SK-N-SH (cell line): ENCODE measurements at regions not wholly inside any gene's neighbourhood (a gene's known extent, or its start where the extent isn't known, plus 50 kb on each side); places are given as distances from the start of the nearest gene placed in this dataset.
A peak's percentile ranks its signal among the peaks of the same experiment; 100 is the strongest.

Source experiments
- CHD2 ChIP-seq: fragments of 150-350 bp; IDR thresholded peaks from 2 replicates; pipeline ENCODE4 v1.6.1; 2018; ENCODE audit warnings: low read length; ENCODE audit not compliant: partially characterized antibody
- JUND ChIP-seq: IDR thresholded peaks from 2 replicates; pipeline ENCODE4 v1.4.0; 2012
- MXI1 ChIP-seq: IDR thresholded peaks from 2 replicates; pipeline ENCODE4 v1.6.1; 2012; ENCODE audit warnings: mild to moderate bottlenecking, low read depth, low read length, improper control_type of control experiment
- NFIC ChIP-seq: IDR thresholded peaks from 2 replicates; pipeline ENCODE4 v1.4.0; 2012; ENCODE audit warnings: borderline replicate concordance
- POLR2AphosphoS5 ChIP-seq: IDR thresholded peaks from 2 replicates; pipeline ENCODE4 v1.6.1; 2012; ENCODE audit warnings: low read depth, low read length
- SIN3A ChIP-seq: IDR thresholded peaks from 2 replicates; pipeline ENCODE4 v1.6.1; 2012; ENCODE audit warnings: low read depth, mild to moderate bottlenecking, low read length, moderate library complexity, borderline replicate concordance
- TAF1 ChIP-seq: IDR thresholded peaks from 2 replicates; pipeline ENCODE4 v1.6.1; 2012; ENCODE audit warnings: low read depth, mild to moderate bottlenecking, low read length, moderate library complexity, borderline replicate concordance
- TCF12 ChIP-seq: IDR thresholded peaks from 2 replicates; pipeline ENCODE4 v1.4.0; 2012
- TEAD4 ChIP-seq: IDR thresholded peaks from 2 replicates; pipeline ENCODE4 v1.4.0; 2012; ENCODE audit warnings: mild to moderate bottlenecking, borderline replicate concordance; ENCODE audit not compliant: insufficient read depth
- YY1 ChIP-seq: IDR thresholded peaks from 2 replicates; pipeline ENCODE4 v1.4.0; 2012; ENCODE audit warnings: low read depth, mild to moderate bottlenecking
- TF ChIP-seq, protein P1 (sequence below): IDR thresholded peaks from 2 replicates; pipeline ENCODE4 v1.6.1; 2012; ENCODE audit warnings: mild to moderate bottlenecking, low read depth, low read length, moderate library complexity
- TF ChIP-seq, protein P2 (sequence below): fragments of 200-600 bp; sonication (generic); IDR thresholded peaks from 2 replicates; pipeline ENCODE4 v1.6.1; 2017; ENCODE audit warnings: antibody characterized with exemption, mild to moderate bottlenecking, moderate library complexity
- TF ChIP-seq, protein P3 (sequence below): IDR thresholded peaks from 2 replicates; pipeline ENCODE4 v1.4.0; 2012; ENCODE audit warnings: low read depth, borderline replicate concordance
- TF ChIP-seq, protein P4 (sequence below): fragments of 150-350 bp; IDR thresholded peaks from 2 replicates; pipeline ENCODE4 v1.6.1; 2017; ENCODE audit warnings: antibody characterized with exemption, low read length, low read depth, borderline replicate concordance

DNA sequence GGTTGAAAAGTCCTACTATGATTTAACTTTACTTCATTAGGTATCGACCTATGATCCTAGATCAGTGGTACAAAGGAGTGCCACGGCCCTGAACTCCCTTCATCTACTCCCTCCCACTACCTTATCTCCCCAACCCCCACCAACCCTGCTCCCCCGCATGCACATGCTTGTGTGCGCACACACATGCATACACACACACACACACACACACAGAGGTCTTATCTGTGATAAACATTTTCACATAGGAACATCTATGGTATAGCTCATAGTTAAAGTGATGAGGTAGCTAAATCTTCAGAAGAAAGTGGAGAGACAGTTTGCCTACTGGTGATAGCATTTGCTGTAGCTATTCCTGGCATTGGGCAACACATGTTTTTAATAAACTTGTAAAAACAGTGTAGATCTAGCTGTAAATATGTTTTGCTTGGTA lies 471.3 kb downstream of the ZEB2 start:
- TF ChIP-seq, protein P1, sequence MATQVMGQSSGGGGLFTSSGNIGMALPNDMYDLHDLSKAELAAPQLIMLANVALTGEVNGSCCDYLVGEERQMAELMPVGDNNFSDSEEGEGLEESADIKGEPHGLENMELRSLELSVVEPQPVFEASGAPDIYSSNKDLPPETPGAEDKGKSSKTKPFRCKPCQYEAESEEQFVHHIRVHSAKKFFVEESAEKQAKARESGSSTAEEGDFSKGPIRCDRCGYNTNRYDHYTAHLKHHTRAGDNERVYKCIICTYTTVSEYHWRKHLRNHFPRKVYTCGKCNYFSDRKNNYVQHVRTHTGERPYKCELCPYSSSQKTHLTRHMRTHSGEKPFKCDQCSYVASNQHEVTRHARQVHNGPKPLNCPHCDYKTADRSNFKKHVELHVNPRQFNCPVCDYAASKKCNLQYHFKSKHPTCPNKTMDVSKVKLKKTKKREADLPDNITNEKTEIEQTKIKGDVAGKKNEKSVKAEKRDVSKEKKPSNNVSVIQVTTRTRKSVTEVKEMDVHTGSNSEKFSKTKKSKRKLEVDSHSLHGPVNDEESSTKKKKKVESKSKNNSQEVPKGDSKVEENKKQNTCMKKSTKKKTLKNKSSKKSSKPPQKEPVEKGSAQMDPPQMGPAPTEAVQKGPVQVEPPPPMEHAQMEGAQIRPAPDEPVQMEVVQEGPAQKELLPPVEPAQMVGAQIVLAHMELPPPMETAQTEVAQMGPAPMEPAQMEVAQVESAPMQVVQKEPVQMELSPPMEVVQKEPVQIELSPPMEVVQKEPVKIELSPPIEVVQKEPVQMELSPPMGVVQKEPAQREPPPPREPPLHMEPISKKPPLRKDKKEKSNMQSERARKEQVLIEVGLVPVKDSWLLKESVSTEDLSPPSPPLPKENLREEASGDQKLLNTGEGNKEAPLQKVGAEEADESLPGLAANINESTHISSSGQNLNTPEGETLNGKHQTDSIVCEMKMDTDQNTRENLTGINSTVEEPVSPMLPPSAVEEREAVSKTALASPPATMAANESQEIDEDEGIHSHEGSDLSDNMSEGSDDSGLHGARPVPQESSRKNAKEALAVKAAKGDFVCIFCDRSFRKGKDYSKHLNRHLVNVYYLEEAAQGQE: no peak
- TF ChIP-seq TCF12 (peak; percentile 61), NFIC (no peak), TEAD4 (no peak), CHD2 (no peak), MXI1 (no peak), POLR2AphosphoS5 (no peak), YY1 (no peak), SIN3A (no peak), JUND (no peak), TAF1 (no peak)
- TF ChIP-seq, protein P2, sequence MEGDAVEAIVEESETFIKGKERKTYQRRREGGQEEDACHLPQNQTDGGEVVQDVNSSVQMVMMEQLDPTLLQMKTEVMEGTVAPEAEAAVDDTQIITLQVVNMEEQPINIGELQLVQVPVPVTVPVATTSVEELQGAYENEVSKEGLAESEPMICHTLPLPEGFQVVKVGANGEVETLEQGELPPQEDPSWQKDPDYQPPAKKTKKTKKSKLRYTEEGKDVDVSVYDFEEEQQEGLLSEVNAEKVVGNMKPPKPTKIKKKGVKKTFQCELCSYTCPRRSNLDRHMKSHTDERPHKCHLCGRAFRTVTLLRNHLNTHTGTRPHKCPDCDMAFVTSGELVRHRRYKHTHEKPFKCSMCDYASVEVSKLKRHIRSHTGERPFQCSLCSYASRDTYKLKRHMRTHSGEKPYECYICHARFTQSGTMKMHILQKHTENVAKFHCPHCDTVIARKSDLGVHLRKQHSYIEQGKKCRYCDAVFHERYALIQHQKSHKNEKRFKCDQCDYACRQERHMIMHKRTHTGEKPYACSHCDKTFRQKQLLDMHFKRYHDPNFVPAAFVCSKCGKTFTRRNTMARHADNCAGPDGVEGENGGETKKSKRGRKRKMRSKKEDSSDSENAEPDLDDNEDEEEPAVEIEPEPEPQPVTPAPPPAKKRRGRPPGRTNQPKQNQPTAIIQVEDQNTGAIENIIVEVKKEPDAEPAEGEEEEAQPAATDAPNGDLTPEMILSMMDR: no peak
- TF ChIP-seq, protein P3, sequence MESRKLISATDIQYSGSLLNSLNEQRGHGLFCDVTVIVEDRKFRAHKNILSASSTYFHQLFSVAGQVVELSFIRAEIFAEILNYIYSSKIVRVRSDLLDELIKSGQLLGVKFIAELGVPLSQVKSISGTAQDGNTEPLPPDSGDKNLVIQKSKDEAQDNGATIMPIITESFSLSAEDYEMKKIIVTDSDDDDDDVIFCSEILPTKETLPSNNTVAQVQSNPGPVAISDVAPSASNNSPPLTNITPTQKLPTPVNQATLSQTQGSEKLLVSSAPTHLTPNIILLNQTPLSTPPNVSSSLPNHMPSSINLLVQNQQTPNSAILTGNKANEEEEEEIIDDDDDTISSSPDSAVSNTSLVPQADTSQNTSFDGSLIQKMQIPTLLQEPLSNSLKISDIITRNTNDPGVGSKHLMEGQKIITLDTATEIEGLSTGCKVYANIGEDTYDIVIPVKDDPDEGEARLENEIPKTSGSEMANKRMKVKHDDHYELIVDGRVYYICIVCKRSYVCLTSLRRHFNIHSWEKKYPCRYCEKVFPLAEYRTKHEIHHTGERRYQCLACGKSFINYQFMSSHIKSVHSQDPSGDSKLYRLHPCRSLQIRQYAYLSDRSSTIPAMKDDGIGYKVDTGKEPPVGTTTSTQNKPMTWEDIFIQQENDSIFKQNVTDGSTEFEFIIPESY: no peak
- TF ChIP-seq, protein P4, sequence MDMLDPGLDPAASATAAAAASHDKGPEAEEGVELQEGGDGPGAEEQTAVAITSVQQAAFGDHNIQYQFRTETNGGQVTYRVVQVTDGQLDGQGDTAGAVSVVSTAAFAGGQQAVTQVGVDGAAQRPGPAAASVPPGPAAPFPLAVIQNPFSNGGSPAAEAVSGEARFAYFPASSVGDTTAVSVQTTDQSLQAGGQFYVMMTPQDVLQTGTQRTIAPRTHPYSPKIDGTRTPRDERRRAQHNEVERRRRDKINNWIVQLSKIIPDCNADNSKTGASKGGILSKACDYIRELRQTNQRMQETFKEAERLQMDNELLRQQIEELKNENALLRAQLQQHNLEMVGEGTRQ: no peak
